ENCODE measurements at regions not wholly inside any gene's neighbourhood (a gene's known extent, or its start where the extent isn't known, plus 50 kb on each side); places are given as distances from the start of the nearest gene placed in this dataset.
"Not testable (repeated sequence)": the region's sequence is repeated elsewhere in the genome, so short reads cannot be mapped to it uniquely, and the experiment has no call there.

DNA sequence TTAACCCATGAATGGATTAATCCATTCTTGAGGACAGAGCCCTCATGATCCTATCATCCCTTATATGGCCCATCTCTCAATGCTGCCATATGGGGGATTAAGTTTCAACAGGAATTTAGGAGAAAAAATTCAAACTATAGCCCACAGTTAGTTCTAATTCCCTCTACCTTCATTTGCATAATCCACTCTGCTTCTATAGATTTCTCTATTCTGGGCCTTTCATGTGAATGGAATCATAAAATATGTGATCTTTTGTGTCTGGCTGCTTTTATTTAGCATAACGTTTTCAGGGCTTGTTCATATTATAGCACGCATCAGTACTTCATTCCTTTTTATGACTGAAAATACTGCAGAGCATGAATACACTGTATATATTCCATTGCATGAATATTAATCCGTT lies 55.4 kb downstream of the CTSL start:
- H3K36me3 ChIP-seq (ENCODE audit: control insufficient read depth, insufficient read depth, low read length) = no peaks in the 10 kb centered on the region
- no peak for DNase-seq (ENCODE audit: low read depth)
- H3K4me3 ChIP-seq (ENCODE audit: low read depth, low read length) = no peak overlapping the region
- H3K27me3 ChIP-seq (ENCODE audit: control insufficient read depth, insufficient read depth, low read length) = no peaks in the 10 kb centered on the region
- TF ChIP-seq, protein P1, sequence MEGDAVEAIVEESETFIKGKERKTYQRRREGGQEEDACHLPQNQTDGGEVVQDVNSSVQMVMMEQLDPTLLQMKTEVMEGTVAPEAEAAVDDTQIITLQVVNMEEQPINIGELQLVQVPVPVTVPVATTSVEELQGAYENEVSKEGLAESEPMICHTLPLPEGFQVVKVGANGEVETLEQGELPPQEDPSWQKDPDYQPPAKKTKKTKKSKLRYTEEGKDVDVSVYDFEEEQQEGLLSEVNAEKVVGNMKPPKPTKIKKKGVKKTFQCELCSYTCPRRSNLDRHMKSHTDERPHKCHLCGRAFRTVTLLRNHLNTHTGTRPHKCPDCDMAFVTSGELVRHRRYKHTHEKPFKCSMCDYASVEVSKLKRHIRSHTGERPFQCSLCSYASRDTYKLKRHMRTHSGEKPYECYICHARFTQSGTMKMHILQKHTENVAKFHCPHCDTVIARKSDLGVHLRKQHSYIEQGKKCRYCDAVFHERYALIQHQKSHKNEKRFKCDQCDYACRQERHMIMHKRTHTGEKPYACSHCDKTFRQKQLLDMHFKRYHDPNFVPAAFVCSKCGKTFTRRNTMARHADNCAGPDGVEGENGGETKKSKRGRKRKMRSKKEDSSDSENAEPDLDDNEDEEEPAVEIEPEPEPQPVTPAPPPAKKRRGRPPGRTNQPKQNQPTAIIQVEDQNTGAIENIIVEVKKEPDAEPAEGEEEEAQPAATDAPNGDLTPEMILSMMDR (IDR thresholded peaks at IDR 0.05; ENCODE audit: insufficient read depth, low read length, poor library complexity, severe bottlenecking) = no peak

DNA sequence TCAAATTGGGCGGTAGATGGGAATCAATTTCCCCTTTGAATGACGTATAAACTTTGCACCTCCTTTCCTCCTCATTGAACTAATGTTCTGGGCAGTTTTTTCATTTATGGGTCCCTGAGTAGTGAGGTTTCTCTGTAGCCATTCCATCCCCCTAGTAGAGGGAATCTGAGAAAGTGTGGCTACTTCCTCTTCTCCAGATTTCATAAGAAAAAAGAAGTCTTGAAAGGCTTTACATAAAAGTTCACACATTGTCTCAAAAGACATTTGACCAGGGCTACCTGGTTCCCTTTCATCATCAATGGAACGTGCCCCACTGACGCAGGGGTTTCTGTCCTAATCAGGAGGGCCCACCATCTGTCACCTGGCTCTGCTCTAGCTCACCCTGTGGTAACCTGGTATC lies 57.3 kb downstream of the CTSL start:
- no peak overlapping the region for H3K4me3 ChIP-seq (ENCODE audit: low read depth, low read length)
- H3K27me3 ChIP-seq (ENCODE audit: control insufficient read depth, insufficient read depth, low read length) = no peaks in the 10 kb centered on the region
- TF ChIP-seq, protein P1 (IDR thresholded peaks at IDR 0.05; ENCODE audit: insufficient read depth, low read length, poor library complexity, severe bottlenecking) = no peak
- no peak for DNase-seq (ENCODE audit: low read depth)
- H3K36me3 ChIP-seq (ENCODE audit: control insufficient read depth, insufficient read depth, low read length) = no peaks in the 10 kb centered on the region

DNA sequence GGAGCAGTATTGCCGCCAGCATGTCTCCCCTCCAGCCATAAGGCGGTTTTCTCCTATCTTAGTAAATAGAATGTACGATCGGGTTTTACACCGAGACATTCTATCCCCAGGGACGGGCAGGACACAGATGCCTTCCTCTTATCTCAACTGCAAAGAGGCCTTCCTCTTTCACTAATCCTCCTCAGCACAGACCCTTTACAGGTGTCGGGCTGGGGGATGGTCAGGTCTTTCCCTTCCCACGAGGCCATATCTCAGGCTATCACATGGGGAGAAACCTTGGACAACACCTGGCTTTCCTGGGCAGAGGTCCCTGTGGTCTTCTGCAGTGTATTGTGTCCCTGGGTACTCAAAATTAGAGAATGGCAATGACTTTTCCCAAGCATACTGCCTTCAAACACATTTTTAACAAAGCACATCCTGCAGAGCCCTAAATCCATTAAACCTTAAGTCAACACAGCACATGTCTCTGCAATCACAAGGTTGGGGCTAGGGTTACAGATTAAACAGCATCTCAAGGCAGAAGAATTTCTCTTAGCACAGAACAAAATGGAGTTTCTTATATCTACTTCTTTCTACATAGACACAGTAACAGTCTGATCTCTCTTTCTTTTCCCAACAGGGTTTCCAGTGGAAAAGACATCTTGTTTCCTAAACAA lies 59.5 kb downstream of the CTSL start:
- not testable (repeated sequence) for H3K36me3 ChIP-seq (ENCODE audit: control insufficient read depth, insufficient read depth, low read length); H3K4me3 ChIP-seq (ENCODE audit: low read depth, low read length); H3K27me3 ChIP-seq (ENCODE audit: control insufficient read depth, insufficient read depth, low read length); DNase-seq (ENCODE audit: low read depth)

DNA sequence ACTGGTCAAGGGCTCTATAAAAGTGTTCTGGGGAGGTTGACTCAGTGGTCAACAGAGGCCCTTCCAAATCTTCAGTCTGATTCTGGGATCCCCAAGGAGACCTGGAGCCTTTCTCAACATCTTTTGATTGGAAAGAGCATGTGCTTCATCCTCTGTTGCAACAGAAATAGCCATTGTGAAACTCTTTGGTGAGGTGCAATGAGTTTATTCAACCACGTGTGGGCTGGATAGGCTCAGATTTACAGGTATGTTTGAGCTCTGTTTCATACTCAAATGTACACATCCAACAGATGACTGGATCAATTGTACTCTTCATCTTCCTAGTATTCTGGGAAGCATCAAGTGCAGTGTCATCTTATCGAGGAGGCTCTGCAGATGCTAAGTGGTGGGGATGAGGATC lies 60.5 kb downstream of the CTSL start:
- DNase-seq (ENCODE audit: low read depth) = no peak
- no peaks in the 10 kb centered on the region for H3K27me3 ChIP-seq (ENCODE audit: control insufficient read depth, insufficient read depth, low read length)
- H3K36me3 ChIP-seq (ENCODE audit: control insufficient read depth, insufficient read depth, low read length) = no peaks in the 10 kb centered on the region
- no peak overlapping the region for H3K4me3 ChIP-seq (ENCODE audit: low read depth, low read length)
- TF ChIP-seq, protein P1 (IDR thresholded peaks at IDR 0.05; ENCODE audit: insufficient read depth, low read length, poor library complexity, severe bottlenecking) = no peak

DNA sequence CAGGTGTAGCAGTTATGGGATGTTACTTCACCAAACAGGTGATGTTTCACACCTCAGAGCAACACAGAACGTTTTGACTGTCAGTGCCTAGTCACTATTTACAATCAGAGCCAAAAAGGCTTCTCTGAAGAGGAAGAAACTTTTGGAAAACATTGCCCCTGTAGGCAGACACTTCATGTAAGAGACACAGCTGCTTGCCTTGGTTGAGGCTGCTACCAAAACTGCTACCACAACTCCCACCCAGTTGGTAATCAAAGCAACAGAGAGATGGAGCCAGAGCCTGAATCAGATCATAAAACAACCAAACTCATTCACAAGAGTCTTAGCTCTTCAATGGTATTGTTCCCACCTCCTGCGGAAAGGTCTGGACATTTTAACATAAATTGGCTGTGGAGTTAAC lies 61.0 kb downstream of the CTSL start:
- DNase-seq (ENCODE audit: low read depth) = no peak
- TF ChIP-seq, protein P1 (IDR thresholded peaks at IDR 0.05; ENCODE audit: insufficient read depth, low read length, poor library complexity, severe bottlenecking) = no peak
- no peak overlapping the region for H3K4me3 ChIP-seq (ENCODE audit: low read depth, low read length)

DNA sequence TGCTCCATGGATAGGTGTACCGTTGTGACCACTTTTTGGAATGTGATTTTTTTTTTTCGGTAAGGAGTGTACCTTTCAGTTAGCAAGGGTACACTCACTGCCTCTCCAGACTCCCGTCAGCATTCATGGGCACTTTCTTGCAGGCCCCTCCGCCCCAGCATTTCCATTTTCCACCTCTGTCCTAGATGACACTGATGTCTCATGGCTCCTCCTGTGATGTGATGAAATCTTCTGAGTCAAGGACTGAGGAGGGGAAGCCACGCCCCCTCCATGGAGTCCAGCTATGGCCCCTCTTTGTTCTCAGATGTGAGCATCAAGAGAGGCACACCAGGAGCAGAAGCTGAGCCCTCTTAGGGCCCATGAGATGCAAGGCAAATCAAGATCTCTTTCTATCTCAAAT lies 61.8 kb downstream of the CTSL start:
- DNase-seq (ENCODE audit: low read depth) = no peak
- Histone ChIP-seq H3K27me3 (ENCODE audit: control insufficient read depth, insufficient read depth, low read length) (no peaks in the 10 kb centered on the region), H3K4me3 (ENCODE audit: low read depth, low read length) (no peak overlapping the region), H3K36me3 (ENCODE audit: control insufficient read depth, insufficient read depth, low read length) (no peaks in the 10 kb centered on the region)
- TF ChIP-seq, protein P1 (IDR thresholded peaks at IDR 0.05; ENCODE audit: insufficient read depth, low read length, poor library complexity, severe bottlenecking) = no peak

More for the DNA sequence above, 61.0 kb downstream of the CTSL start:
- no peaks in the 10 kb centered on the region for H3K27me3 ChIP-seq (ENCODE audit: control insufficient read depth, insufficient read depth, low read length)
- no peaks in the 10 kb centered on the region for H3K36me3 ChIP-seq (ENCODE audit: control insufficient read depth, insufficient read depth, low read length)

Data from kidney epithelial cell (primary cell).